ENCODE measurements at regions not wholly inside any gene's neighbourhood (a gene's known extent, or its start where the extent isn't known, plus 50 kb on each side); places are given as distances from the start of the nearest gene placed in this dataset.

- TF ChIP-seq EZH2 (IDR thresholded peaks at IDR 0.05) (no peak), POLR2AphosphoS5 (IDR thresholded peaks at IDR 0.05; ENCODE audit: borderline replicate concordance, low read depth, low read length) (no peak)
Measured at GRCh38 chr7:88377434-88377833, 70.7 kb upstream of the STEAP4 start.

Measured in SK-N-MC (cell line).